Body of pancreas (tissue), 4 donors: ENCODE measurements at regions not wholly inside any gene's neighbourhood (a gene's known extent, or its start where the extent isn't known, plus 50 kb on each side); places are given as distances from the start of the nearest gene placed in this dataset.

Experiments used
- CTCF ChIP-seq, 7 experiments: fragments of 450-650 bp in 4 of 7; fragments of 200-600 bp in 3 of 7; sonication (generic) in 3 of 7; IDR thresholded peaks; one replicate each; pipeline ENCODE4 v1.5.1; 2016 to 2019; ENCODE audit warnings: antibody characterized with exemption in 7 of 7
- POLR2A ChIP-seq, 3 donors: fragments of 450-650 bp; IDR thresholded peaks; one replicate each; pipeline ENCODE4 v1.6.1; 2016; ENCODE audit warnings: antibody characterized with exemption in 3 of 3, mild to moderate bottlenecking in 2 of 3

- TF ChIP-seq CTCF (IDR thresholded peaks at IDR 0.05) (no peak), POLR2A (IDR thresholded peaks at IDR 0.05) (no peak)
These were observed 352.2 kb upstream of the MAGEB16 start for GRCh38 chrX:35445912-35446311.
